PFSK-1 (cell line): ENCODE measurements at regions not wholly inside any gene's neighbourhood (a gene's known extent, or its start where the extent isn't known, plus 50 kb on each side); places are given as distances from the start of the nearest gene placed in this dataset.

Experiments used
- FOXP2 ChIP-seq: optimal IDR thresholded peaks from 2 replicates; pipeline ENCODE3; 2011; ENCODE audit warnings: borderline replicate concordance, control low read depth, inconsistent platforms; ENCODE audit not compliant: insufficient read depth; ENCODE audit errors: extremely low read length, extremely low read depth
- POLR2AphosphoS5 ChIP-seq: IDR thresholded peaks from 2 replicates; pipeline ENCODE4 v1.6.1; 2012; ENCODE audit warnings: low read depth, mild to moderate bottlenecking, control low read depth, low read length, moderate library complexity
- SIN3A ChIP-seq: IDR thresholded peaks from 2 replicates; pipeline ENCODE4 v1.6.1; 2012; ENCODE audit warnings: mild to moderate bottlenecking, low read length, moderate library complexity, borderline replicate concordance; ENCODE audit not compliant: insufficient read depth
- TAF1 ChIP-seq: IDR thresholded peaks from 2 replicates; pipeline ENCODE4 v1.6.1; 2012; ENCODE audit warnings: low read length, control low read depth, borderline replicate concordance; ENCODE audit not compliant: insufficient read depth
- TF ChIP-seq, protein P1 (sequence below), 2 experiments: IDR thresholded peaks; 2 replicates each; pipeline versions ENCODE4 v1.6.1 to v1.8.0; 2011 to 2012; ENCODE audit warnings: low read depth in 2 of 2, low read length in 2 of 2, control low read depth in 1 of 2, inconsistent platforms in 1 of 2, mild to moderate bottlenecking in 1 of 2, moderate library complexity in 1 of 2; ENCODE audit not compliant: insufficient read depth in 1 of 2

DNA sequence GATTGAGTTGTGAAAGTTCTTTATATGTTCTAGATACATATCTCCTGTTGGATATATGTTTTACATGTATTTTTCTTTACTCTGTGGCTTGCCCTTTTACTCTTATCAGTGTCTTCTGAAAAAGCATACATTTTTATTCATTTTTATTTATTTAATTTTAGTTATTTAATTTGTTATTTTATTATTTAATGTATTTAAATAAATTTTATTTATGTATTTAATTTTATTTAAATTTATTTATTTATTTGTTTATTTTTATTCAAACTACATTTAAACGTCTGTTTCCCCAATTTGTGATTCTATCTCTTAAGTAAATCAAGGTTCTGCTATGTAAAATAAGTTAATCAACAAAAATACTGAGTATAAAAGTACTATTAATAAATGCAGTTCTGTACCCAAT, 279.1 kb upstream of the AKR1E2 start:
- TF ChIP-seq SIN3A: no peak
- TF ChIP-seq POLR2AphosphoS5: no peak
- TF ChIP-seq, protein P1, sequence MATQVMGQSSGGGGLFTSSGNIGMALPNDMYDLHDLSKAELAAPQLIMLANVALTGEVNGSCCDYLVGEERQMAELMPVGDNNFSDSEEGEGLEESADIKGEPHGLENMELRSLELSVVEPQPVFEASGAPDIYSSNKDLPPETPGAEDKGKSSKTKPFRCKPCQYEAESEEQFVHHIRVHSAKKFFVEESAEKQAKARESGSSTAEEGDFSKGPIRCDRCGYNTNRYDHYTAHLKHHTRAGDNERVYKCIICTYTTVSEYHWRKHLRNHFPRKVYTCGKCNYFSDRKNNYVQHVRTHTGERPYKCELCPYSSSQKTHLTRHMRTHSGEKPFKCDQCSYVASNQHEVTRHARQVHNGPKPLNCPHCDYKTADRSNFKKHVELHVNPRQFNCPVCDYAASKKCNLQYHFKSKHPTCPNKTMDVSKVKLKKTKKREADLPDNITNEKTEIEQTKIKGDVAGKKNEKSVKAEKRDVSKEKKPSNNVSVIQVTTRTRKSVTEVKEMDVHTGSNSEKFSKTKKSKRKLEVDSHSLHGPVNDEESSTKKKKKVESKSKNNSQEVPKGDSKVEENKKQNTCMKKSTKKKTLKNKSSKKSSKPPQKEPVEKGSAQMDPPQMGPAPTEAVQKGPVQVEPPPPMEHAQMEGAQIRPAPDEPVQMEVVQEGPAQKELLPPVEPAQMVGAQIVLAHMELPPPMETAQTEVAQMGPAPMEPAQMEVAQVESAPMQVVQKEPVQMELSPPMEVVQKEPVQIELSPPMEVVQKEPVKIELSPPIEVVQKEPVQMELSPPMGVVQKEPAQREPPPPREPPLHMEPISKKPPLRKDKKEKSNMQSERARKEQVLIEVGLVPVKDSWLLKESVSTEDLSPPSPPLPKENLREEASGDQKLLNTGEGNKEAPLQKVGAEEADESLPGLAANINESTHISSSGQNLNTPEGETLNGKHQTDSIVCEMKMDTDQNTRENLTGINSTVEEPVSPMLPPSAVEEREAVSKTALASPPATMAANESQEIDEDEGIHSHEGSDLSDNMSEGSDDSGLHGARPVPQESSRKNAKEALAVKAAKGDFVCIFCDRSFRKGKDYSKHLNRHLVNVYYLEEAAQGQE (IDR thresholded peaks at IDR 0.05; ENCODE audit: insufficient read depth in 1 of 2, low read depth in 2 of 2, low read length in 2 of 2): no peak
- no peak for TF ChIP-seq TAF1
- no peak for TF ChIP-seq FOXP2

DNA sequence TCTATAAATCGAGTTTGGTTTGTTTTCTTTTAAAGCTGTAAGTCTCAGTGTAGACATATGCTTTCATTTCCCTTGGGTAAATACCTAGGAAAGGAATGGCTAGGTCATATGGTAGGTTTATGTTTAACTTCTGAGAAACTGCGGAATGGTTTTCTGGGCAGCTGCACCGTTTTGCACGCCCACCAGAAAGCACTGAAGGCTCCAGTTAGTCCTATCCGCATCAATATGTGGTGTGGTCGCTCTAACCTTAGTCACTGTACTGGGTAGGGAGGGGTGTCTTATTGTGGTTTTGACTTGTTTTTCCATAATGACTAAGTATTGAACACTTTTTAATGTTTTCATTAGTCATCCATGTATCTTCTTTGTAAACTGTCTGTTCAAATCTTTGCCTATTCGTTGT, 279.5 kb upstream of the AKR1E2 start:
- TF ChIP-seq, protein P1 (IDR thresholded peaks at IDR 0.05; ENCODE audit: insufficient read depth in 1 of 2, low read depth in 2 of 2, low read length in 2 of 2): no peak
- TF ChIP-seq SIN3A: no peak
- TF ChIP-seq FOXP2: no peak
- no peak for TF ChIP-seq TAF1
- TF ChIP-seq POLR2AphosphoS5: no peak

DNA sequence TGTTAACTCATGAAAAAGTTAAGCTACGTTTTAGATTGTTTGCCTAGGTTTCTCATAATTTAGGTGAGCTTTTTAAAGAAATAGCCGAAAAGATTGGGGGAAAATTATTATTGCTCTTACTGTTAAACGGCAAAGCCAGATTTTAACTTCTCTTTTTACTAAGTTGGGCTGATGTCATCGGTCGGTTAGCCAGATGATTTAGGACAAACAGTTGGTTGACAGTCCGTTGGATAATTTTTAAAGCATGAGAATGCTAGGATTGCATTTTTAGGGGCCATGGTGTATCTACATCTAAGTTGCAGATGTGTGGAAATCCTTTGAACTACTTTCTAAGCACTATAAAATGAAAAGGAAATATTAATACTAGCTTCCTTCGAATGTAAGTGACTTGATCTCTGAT, 280.9 kb upstream of the AKR1E2 start:
- TF ChIP-seq SIN3A: no peak
- TF ChIP-seq, protein P1 (IDR thresholded peaks at IDR 0.05; ENCODE audit: insufficient read depth in 1 of 2, low read depth in 2 of 2, low read length in 2 of 2): no peak

DNA sequence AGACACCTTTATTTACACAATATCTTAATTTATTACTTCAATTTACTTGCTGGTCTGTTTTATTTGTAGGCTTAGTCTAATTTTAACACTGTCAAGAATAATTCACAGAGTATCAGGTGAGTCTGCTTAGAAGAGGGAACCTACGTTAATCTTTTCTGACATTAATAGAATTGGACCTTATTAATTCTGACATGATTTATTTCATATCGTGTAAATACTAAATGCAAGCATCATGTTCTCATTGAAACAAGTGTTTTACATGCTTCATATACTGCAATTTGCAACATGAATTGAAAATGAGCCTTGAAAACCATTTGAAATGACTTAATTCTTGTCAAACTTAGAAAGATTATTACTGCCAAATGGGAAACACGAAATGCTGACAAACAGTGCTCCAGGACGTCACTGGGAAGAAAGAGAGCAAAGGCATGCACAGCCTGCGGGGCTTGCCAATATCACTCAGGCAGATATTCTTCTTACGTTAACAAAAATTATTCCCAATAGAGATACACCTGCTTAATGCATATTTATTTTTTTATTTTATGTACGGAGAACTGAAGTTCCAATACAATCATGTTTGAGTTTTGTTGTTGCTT, 282.0 kb upstream of the AKR1E2 start:
- TF ChIP-seq SIN3A (no peak), FOXP2 (no peak), TAF1 (no peak), POLR2AphosphoS5 (no peak)
- TF ChIP-seq, protein P1 (IDR thresholded peaks at IDR 0.05; ENCODE audit: insufficient read depth in 1 of 2, low read depth in 2 of 2, low read length in 2 of 2): no peak

DNA sequence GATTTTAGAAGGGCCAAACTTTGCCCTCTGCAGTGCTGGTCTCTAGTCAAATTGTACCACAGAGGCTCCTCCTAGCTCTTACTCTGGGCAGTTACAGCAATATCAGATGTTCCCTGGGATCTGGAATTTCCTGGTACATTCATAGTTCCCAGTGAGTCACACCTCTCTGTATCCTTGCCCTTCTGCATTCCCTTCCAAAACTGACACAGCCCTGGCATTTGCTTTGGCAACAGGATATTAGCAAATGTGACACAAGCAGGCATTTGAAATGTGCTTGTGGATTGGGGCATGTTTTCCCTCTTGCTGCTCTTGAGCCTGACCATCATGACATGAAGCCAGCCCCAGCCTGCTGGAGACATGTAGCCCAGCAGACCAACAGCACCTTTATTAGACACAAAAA, 284.7 kb upstream of the AKR1E2 start:
- TF ChIP-seq POLR2AphosphoS5 (no peak), SIN3A (no peak)
- TF ChIP-seq, protein P1 (IDR thresholded peaks at IDR 0.05; ENCODE audit: insufficient read depth in 1 of 2, low read depth in 2 of 2, low read length in 2 of 2): no peak
